ENCODE measurements at regions not wholly inside any gene's neighbourhood (a gene's known extent, or its start where the extent isn't known, plus 50 kb on each side); places are given as distances from the start of the nearest gene placed in this dataset.
A peak's percentile ranks its signal among the peaks of the same experiment; 100 is the strongest.

DNA sequence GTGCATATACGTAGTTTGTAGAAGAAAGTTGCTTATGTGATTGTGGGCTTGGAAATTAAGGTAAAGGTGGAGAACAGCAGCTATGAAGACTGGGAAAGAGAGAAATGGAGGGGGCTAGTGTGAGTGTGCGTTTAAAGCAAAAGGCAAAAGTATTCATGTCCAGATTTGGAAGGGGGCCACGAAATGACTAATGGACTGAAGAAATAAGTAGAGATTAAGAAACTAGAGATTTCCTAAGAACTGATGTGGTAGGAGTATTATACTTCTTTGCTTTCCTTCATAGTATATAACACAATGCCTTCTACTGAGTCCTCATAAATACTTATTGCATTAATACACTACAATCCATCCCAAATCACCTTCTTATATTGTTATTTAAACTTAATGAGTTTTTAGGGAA is 298.6 kb upstream of the NOVA1 start:
- DNase-seq (ENCODE audit: low read depth): peak; percentile 49
- in situ Hi-C loops (cut with HindIII; ENCODE audit: low sequenced_read_pairs): no loop called here

DNA sequence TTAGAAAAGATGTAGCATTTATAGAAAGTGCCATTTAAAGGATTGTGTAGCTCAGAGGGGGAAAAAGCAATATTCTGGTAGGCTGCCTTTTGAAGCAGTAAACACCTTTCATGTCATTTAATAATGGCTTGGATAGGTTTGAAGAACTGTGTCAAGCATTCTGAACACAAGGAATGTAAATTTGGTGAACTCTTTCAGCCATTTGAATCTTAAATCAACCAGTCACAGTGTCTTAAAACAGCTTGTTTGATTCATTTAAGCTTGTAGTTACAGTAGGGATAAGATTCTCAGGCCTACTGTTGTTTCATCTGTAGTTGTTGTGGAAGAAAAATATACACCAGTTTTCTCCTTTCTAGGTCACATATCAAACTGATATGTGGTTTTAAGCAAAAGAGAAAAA is 299.4 kb upstream of the NOVA1 start:
- in situ Hi-C loops (cut with HindIII; ENCODE audit: low sequenced_read_pairs): no loop called here
- TF ChIP-seq, protein P1, sequence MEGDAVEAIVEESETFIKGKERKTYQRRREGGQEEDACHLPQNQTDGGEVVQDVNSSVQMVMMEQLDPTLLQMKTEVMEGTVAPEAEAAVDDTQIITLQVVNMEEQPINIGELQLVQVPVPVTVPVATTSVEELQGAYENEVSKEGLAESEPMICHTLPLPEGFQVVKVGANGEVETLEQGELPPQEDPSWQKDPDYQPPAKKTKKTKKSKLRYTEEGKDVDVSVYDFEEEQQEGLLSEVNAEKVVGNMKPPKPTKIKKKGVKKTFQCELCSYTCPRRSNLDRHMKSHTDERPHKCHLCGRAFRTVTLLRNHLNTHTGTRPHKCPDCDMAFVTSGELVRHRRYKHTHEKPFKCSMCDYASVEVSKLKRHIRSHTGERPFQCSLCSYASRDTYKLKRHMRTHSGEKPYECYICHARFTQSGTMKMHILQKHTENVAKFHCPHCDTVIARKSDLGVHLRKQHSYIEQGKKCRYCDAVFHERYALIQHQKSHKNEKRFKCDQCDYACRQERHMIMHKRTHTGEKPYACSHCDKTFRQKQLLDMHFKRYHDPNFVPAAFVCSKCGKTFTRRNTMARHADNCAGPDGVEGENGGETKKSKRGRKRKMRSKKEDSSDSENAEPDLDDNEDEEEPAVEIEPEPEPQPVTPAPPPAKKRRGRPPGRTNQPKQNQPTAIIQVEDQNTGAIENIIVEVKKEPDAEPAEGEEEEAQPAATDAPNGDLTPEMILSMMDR (IDR thresholded peaks at IDR 0.05; ENCODE audit: low read depth, low read length, missing control alignments): no peak
- no peak overlapping the region for H3K4me3 ChIP-seq (ENCODE audit: low read depth, low read length)
- no peak for DNase-seq (ENCODE audit: low read depth)

More for the DNA sequence above, 298.6 kb upstream of the NOVA1 start:
- H3K4me3 ChIP-seq (ENCODE audit: low read depth, low read length): no peak overlapping the region
- TF ChIP-seq, protein P1 (IDR thresholded peaks at IDR 0.05; ENCODE audit: low read depth, low read length, missing control alignments): no peak

DNA sequence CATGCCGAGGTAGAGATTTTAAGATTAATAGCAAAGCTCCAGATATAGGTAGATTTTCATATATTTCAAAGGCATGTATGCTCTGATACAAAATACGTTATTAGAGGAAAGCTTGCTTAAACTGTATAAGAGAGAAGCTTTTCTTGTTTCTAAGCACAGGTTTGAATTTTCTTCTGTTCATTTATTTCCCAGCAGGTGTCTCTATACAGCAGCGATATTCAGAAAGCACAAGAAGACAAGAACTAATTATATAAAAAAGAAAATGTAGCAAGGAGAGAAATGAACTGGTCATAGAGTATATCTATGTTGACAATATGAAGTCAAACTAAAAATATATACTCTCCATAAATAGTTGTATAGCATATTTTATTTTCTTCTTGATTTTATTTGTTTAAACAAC is 307.4 kb upstream of the NOVA1 start:
- DNase-seq (ENCODE audit: low read depth): no peak
- no peak overlapping the region for H3K4me3 ChIP-seq (ENCODE audit: low read depth, low read length)
- in situ Hi-C loops (cut with HindIII; ENCODE audit: low sequenced_read_pairs): no loop called here
- TF ChIP-seq, protein P1 (IDR thresholded peaks at IDR 0.05; ENCODE audit: low read depth, low read length, missing control alignments): no peak

GRCh38 chr14:26913786-26914185 is 316.0 kb upstream of the NOVA1 start:
- TF ChIP-seq, protein P1 (IDR thresholded peaks at IDR 0.05; ENCODE audit: low read depth, low read length, missing control alignments): no peak
- in situ Hi-C loops (cut with HindIII; ENCODE audit: low sequenced_read_pairs): no loop called here
- DNase-seq (ENCODE audit: low read depth): no peak
- no peak overlapping the region for H3K4me3 ChIP-seq (ENCODE audit: low read depth, low read length)

GRCh38 chr14:26917086-26917485 is 319.3 kb upstream of the NOVA1 start:
- in situ Hi-C loops (cut with HindIII; ENCODE audit: low sequenced_read_pairs): no loop called here
- TF ChIP-seq, protein P1 (IDR thresholded peaks at IDR 0.05; ENCODE audit: low read depth, low read length, missing control alignments): peak; percentile 38
- peak; percentile 15 for DNase-seq (ENCODE audit: low read depth)

DNA sequence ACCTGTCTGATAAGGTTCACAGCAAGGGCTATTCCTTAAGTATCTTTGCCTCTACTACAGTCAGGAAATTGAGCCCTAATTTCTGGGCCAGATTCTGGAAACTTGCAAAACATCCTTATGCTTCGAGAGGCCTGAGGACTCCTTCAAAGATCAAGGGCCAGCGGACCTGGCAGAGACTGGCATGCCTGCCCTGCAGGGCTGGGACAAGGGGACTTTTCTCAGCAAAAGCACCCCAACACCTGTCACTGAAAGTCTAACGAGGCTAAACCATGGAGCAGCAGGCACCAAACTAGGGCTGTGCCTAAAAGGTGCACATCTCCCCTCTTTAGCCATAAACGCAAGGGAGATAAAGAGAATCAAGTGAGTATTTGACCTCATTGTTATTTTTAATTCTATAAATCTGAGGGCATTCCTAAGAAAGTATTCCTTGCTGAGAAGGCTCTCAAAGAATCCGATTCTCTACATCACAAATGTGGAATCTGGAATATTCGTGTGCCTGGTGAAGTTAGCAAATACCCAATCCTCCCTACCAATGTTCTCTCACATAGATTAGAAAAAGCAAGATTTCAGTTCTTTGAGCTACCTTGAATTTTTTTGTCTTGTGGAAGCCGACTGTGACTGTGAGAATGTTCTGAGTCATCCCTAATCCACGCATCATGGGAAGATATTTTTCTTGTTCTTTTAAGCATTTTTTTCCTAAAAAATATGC is 328.2 kb upstream of the NOVA1 start:
- in situ Hi-C loops (cut with HindIII; ENCODE audit: low sequenced_read_pairs): no loop called here
- TF ChIP-seq, protein P1 (IDR thresholded peaks at IDR 0.05; ENCODE audit: low read depth, low read length, missing control alignments): no peak
- no peak overlapping the region for H3K4me3 ChIP-seq (ENCODE audit: low read depth, low read length)
- no peak for DNase-seq (ENCODE audit: low read depth)

More at GRCh38 chr14:26917086-26917485, 319.3 kb upstream of the NOVA1 start:
- no peak overlapping the region for H3K4me3 ChIP-seq (ENCODE audit: low read depth, low read length)
